Loucy (cell line): ENCODE measurements at regions not wholly inside any gene's neighbourhood (a gene's known extent, or its start where the extent isn't known, plus 50 kb on each side); places are given as distances from the start of the nearest gene placed in this dataset.

Source experiments
- H2AFZ ChIP-seq: fragments of 200-600 bp; sonication (generic); 2 replicates; pipeline ENCODE4 v1.6.0; 2016; ENCODE audit warnings: antibody characterized with exemption, mild to moderate bottlenecking, low read length, moderate library complexity
- H3F3A ChIP-seq: fragments of 200-600 bp; 2 replicates; pipeline ENCODE4 v1.6.0; 2016; ENCODE audit warnings: antibody characterized with exemption, low read depth, mild to moderate bottlenecking
- H3K27me3 ChIP-seq: fragments of 200-600 bp; sonication (generic); 2 replicates; pipeline ENCODE4 v1.6.1; 2014; ENCODE audit warnings: low read length, mild to moderate bottlenecking; ENCODE audit not compliant: insufficient read depth, poor library complexity, severe bottlenecking
- H3K36me3 ChIP-seq: fragments of 200-600 bp; sonication (generic); 2 replicates; pipeline ENCODE4 v1.6.1; 2016; ENCODE audit warnings: low read length; ENCODE audit not compliant: insufficient read depth
- H3K4me1 ChIP-seq: fragments of 200-600 bp; sonication (generic); 2 replicates; pipeline ENCODE4 v1.5.1; 2014; ENCODE audit warnings: low read length, mild to moderate bottlenecking; ENCODE audit not compliant: insufficient read depth, poor library complexity, severe bottlenecking
- H3K4me2 ChIP-seq: fragments of 200-600 bp; sonication (generic); 2 replicates; pipeline ENCODE4 v1.6.0; 2014; ENCODE audit warnings: antibody characterized with exemption, low read length, low read depth, mild to moderate bottlenecking; ENCODE audit not compliant: poor library complexity, severe bottlenecking
- H3K4me3 ChIP-seq: fragments of 200-600 bp; sonication (generic); 2 replicates; pipeline ENCODE4 v1.5.1; 2014; ENCODE audit warnings: low read length, mild to moderate bottlenecking, mixed read lengths; ENCODE audit not compliant: poor library complexity, severe bottlenecking
- H3K79me2 ChIP-seq: fragments of 200-600 bp; sonication (generic); 2 replicates; pipeline ENCODE4 v1.6.1; 2014; ENCODE audit warnings: low read length; ENCODE audit not compliant: insufficient read depth
- H3K9ac ChIP-seq: fragments of 200-600 bp; sonication (generic); 2 replicates; pipeline ENCODE4 v1.6.0; 2014; ENCODE audit warnings: mild to moderate bottlenecking, low read depth, low read length, moderate library complexity; ENCODE audit not compliant: poor library complexity, severe bottlenecking
- H3K9me2 ChIP-seq: fragments of 200-600 bp; sonication (generic); replicated peaks from 2 replicates; pipeline ENCODE4 v1.6.1; 2016; ENCODE audit warnings: low read depth, low read length, mixed read lengths
- H3K9me3 ChIP-seq: fragments of 200-600 bp; sonication (generic); 2 replicates; pipeline ENCODE4 v1.6.1; 2014; ENCODE audit warnings: mild to moderate bottlenecking, antibody characterized with exemption, low read length, low read depth; ENCODE audit not compliant: insufficient read depth
- H4K20me1 ChIP-seq: fragments of 200-600 bp; sonication (generic); 2 replicates; pipeline ENCODE4 v1.6.0; 2014; ENCODE audit warnings: antibody characterized with exemption, low read length, mild to moderate bottlenecking; ENCODE audit not compliant: insufficient read depth, poor library complexity, severe bottlenecking
- EZH2phosphoT487 ChIP-seq: fragments of 200-600 bp; IDR thresholded peaks from 2 replicates; pipeline ENCODE4 v1.6.1; 2018; ENCODE audit warnings: antibody characterized with exemption, mild to moderate bottlenecking, moderate library complexity, borderline replicate concordance
- TF ChIP-seq, protein P1 (sequence below): fragments of 200-600 bp; sonication (generic); conservative IDR thresholded peaks from 2 replicates; pipeline ENCODE4 v1.5.1; 2014; ENCODE audit warnings: mild to moderate bottlenecking, antibody characterized with exemption, low read length

DNA sequence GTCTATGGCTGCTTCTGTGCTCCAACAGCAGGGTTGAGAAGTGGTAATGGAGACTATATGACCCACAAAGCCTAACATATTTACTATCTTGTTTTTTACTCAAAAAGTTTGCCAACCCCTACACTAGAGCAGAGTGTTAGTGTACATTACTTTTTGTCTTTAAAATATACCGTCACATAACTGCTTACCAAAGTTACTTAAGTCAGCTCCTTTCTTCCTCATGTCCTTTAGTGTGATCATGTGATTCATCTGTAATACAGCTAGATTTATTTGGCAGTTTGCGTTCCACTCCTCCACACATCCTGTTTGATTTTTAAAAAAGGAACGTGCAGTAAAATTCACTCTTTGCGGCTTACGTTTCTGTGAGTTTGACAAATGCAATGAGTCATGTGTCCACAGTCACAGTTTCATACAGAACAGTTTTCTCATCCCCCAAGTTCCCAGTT, 162.4 kb upstream of the GPRIN3 start:
- Histone ChIP-seq H3K4me3 (no peak overlapping the region), H3K4me1 (no peaks in the 10 kb centered on the region), H3K9me2 (no peaks in the 10 kb centered on the region), H3K36me3 (no peaks in the 10 kb centered on the region), H3K4me2 (no peak overlapping the region), H3K27me3 (no peaks in the 10 kb centered on the region), H3K79me2 (no peaks in the 10 kb centered on the region), H3K9me3 (no peaks in the 10 kb centered on the region), H3K9ac (no peak overlapping the region), H3F3A (no peaks in the 10 kb centered on the region), H4K20me1 (no peaks in the 10 kb centered on the region), H2AFZ (0 out of 2 replicates have a peak overlapping the region, but pooled peaks have one; percentile 37)
- TF ChIP-seq, protein P1, sequence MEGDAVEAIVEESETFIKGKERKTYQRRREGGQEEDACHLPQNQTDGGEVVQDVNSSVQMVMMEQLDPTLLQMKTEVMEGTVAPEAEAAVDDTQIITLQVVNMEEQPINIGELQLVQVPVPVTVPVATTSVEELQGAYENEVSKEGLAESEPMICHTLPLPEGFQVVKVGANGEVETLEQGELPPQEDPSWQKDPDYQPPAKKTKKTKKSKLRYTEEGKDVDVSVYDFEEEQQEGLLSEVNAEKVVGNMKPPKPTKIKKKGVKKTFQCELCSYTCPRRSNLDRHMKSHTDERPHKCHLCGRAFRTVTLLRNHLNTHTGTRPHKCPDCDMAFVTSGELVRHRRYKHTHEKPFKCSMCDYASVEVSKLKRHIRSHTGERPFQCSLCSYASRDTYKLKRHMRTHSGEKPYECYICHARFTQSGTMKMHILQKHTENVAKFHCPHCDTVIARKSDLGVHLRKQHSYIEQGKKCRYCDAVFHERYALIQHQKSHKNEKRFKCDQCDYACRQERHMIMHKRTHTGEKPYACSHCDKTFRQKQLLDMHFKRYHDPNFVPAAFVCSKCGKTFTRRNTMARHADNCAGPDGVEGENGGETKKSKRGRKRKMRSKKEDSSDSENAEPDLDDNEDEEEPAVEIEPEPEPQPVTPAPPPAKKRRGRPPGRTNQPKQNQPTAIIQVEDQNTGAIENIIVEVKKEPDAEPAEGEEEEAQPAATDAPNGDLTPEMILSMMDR, result no peak
- TF ChIP-seq EZH2phosphoT487, result no peak

DNA sequence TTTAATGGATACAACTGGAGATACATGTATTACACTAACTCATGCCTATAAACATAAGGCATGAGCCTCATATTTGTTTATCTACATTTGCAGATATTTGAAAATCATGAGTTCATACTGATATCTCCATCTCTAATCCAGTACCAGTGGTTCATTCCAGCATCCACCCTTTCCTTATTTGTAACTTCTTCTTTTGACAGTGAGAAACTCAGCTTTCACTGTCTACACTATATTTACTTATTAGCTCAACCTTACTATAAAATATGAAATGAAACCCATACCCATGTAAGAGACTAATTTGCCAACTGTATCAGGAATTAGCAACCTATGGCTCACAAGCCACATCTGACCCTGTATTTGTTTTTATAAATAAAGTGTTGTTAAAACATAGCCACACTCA, 161.9 kb upstream of the GPRIN3 start:
- H3K9ac ChIP-seq, result no peak overlapping the region
- H3K4me1 ChIP-seq, result no peaks in the 10 kb centered on the region
- no peaks in the 10 kb centered on the region for H3K79me2 ChIP-seq
- no peaks in the 10 kb centered on the region for H4K20me1 ChIP-seq
- H3K4me2 ChIP-seq, result no peak overlapping the region
- no peak for TF ChIP-seq EZH2phosphoT487
- TF ChIP-seq, protein P1, result no peak
- no peaks in the 10 kb centered on the region for H3K36me3 ChIP-seq
- no peaks in the 10 kb centered on the region for H3K27me3 ChIP-seq
- H2AFZ ChIP-seq, result 0 out of 2 replicates have a peak overlapping the region, but pooled peaks have one; percentile 37
- no peaks in the 10 kb centered on the region for H3K9me2 ChIP-seq
- no peaks in the 10 kb centered on the region for H3K9me3 ChIP-seq
- no peaks in the 10 kb centered on the region for H3F3A ChIP-seq
- no peak overlapping the region for H3K4me3 ChIP-seq

- H3K27me3 ChIP-seq, result no peaks in the 10 kb centered on the region
- no peak overlapping the region for H3K9ac ChIP-seq
- H4K20me1 ChIP-seq, result no peaks in the 10 kb centered on the region
- TF ChIP-seq, protein P1, result no peak
- no peak for TF ChIP-seq EZH2phosphoT487
- no peak overlapping the region for H3K4me2 ChIP-seq
- H3K4me3 ChIP-seq, result no peak overlapping the region
- no peaks in the 10 kb centered on the region for H3K4me1 ChIP-seq
- no peaks in the 10 kb centered on the region for H3F3A ChIP-seq
- H3K79me2 ChIP-seq, result no peaks in the 10 kb centered on the region
- H3K9me2 ChIP-seq, result no peaks in the 10 kb centered on the region
- H3K36me3 ChIP-seq, result no peaks in the 10 kb centered on the region
- H2AFZ ChIP-seq, result peak overlapping the region; percentile 25; the same call in 1 of the 2 replicates
- no peaks in the 10 kb centered on the region for H3K9me3 ChIP-seq
Observed at GRCh38 chr4:89468602-89469001, 161.0 kb upstream of the GPRIN3 start.
